ENCODE measurements at regions not wholly inside any gene's neighbourhood (a gene's known extent, or its start where the extent isn't known, plus 50 kb on each side); places are given as distances from the start of the nearest gene placed in this dataset.

DNA sequence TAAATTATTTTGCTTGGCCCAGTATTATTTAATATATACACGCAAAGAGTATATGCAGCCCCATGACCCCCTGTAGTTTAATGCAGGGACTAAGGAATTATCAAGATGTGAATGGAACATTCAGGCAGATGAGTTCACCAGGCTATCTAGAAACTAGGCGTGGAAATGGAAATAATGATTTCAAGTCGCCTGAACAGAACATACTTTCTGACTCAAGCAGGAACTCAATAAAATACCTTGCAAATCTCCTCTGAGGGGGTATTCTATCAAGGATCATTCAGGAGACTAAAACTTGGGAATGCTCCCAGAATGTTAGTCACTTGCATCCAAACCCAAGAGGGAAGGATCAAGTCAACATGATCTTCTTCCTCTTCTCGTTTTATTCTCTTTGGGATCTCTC, 59.6 kb upstream of the RASSF6 start:
- Histone ChIP-seq H3K9ac (ENCODE audit: control insufficient read depth, insufficient read depth, low read length) (no peak overlapping the region), H3K4me1 (ENCODE audit: control insufficient read depth, insufficient read depth, low read length) (no peaks in the 10 kb centered on the region), H3K4me3 (no peak overlapping the region), H3K27me3 (replicated peaks in 1 of 2; ENCODE audit: control insufficient read depth in 2 of 2, insufficient read depth in 2 of 2, low read length in 1 of 2) (no peaks in the 10 kb centered on the region; a peak in 1 of 4 replicates), H4K20me1 (ENCODE audit: control insufficient read depth, insufficient read depth) (no peaks in the 10 kb centered on the region), H3K79me2 (ENCODE audit: control insufficient read depth, insufficient read depth, low read length) (no peaks in the 10 kb centered on the region), H2AFZ (ENCODE audit: control insufficient read depth, low read depth, low read length) (no peak overlapping the region), H3K27ac (ENCODE audit: control insufficient read depth, insufficient read depth) (no peak overlapping the region), H3K9me3 (replicated peaks; ENCODE audit: control insufficient read depth, insufficient read depth, low read length) (no peaks in the 10 kb centered on the region), H3K36me3 (ENCODE audit: control insufficient read depth in 2 of 2, insufficient read depth in 2 of 2, low read length in 1 of 2) (no peaks in the 10 kb centered on the region), H3K4me2 (ENCODE audit: control insufficient read depth, insufficient read depth) (no peak overlapping the region)
- WGBS (ENCODE audit: insufficient coverage, insufficient replicate concordance, low lambda C conversion rate, missing lambda C conversion rate): 35% methylated on average over 4 of the region's 4 CpGs
- CTCF ChIA-PET: interaction anchor here (0.6 to 1.5 kb wide), 6 partner anchors 16 to 1825 kb away, joined by 3 to 4 read pairs (median 3); no protein-coding TSS in a partner anchor
- BruUV-seq (replicated peaks): no TSS peak
- RAD21 ChIA-PET (ENCODE audit: unreplicated experiment): interaction anchor here (1.1 kb wide), 1 partner anchor 106 kb away, joined by 3 read pairs; no protein-coding TSS in a partner anchor
- TF ChIP-seq ZNF622 (IDR thresholded peaks at IDR 0.05): no peak
- intact Hi-C loops (cut with micrococcal nuclease; ENCODE audit: unreplicated experiment): no loop called here
- SMC1A ChIA-PET (ENCODE audit: uncharacterized antibody, unreplicated experiment): interaction anchor here (1.0 kb wide), 2 partner anchors 9 to 18 kb away, joined by 3 read pairs; no protein-coding TSS in a partner anchor
- FAIRE-seq (no peak), DNase-seq (ENCODE audit: low read depth, low spot score) (no peak), ATAC-seq (no peak)
- POLR2A ChIA-PET: no interaction called here
- in situ Hi-C loops (cut with MboI): no loop called here

DNA sequence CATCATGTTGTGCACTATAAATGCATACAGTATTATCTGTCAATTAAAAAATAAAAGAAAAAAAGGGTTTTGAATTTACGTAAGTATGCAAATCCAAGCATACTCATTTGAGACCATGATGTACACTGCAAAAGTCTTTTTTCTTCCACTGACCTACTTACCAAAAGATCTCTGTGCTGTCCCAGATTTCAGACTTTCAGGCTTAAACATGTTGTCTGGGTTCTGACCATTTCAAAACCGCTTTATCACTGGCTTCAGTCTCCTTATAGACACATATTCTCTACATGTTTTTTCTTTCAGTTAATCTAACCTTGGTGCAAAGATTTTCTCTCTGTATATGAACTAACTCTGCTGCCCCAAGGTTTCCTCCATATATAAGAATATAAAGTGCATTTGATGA, 58.6 kb upstream of the CXCL8 start:
- H3K4me3 ChIP-seq: no peak overlapping the region
- BruUV-seq (replicated peaks): no TSS peak
- H3K4me2 ChIP-seq (ENCODE audit: control insufficient read depth, insufficient read depth): no peak overlapping the region
- no peaks in the 10 kb centered on the region for H4K20me1 ChIP-seq (ENCODE audit: control insufficient read depth, insufficient read depth)
- H3K27me3 ChIP-seq (replicated peaks in 1 of 2; ENCODE audit: control insufficient read depth in 2 of 2, insufficient read depth in 2 of 2, low read length in 1 of 2): no peaks in the 10 kb centered on the region; a peak in 2 of 4 replicates
- DNase-seq (ENCODE audit: low read depth, low spot score) (no peak), ATAC-seq (no peak), FAIRE-seq (no peak)
- RAD21 ChIA-PET (ENCODE audit: unreplicated experiment): no interaction called here
- H3K79me2 ChIP-seq (ENCODE audit: control insufficient read depth, insufficient read depth, low read length): no peaks in the 10 kb centered on the region
- intact Hi-C loops (cut with micrococcal nuclease; ENCODE audit: unreplicated experiment) (no loop called here), in situ Hi-C loops (cut with MboI) (no loop called here)
- POLR2A ChIA-PET: no interaction called here
- no peak overlapping the region for H3K9ac ChIP-seq (ENCODE audit: control insufficient read depth, insufficient read depth, low read length)
- CTCF ChIA-PET: interaction anchor here (1.1 to 1.7 kb wide), 3 partner anchors 14 to 235 kb away, joined by 3 to 4 read pairs (median 3); no protein-coding TSS in a partner anchor
- SMC1A ChIA-PET (ENCODE audit: uncharacterized antibody, unreplicated experiment): interaction anchor here (0.6 kb wide), 1 partner anchor 35 kb away, joined by 3 read pairs; no protein-coding TSS in a partner anchor
- no peak overlapping the region for H3K27ac ChIP-seq (ENCODE audit: control insufficient read depth, insufficient read depth)
- no peak overlapping the region for H2AFZ ChIP-seq (ENCODE audit: control insufficient read depth, low read depth, low read length)
- H3K4me1 ChIP-seq (ENCODE audit: control insufficient read depth, insufficient read depth, low read length): no peaks in the 10 kb centered on the region
- H3K36me3 ChIP-seq (ENCODE audit: control insufficient read depth in 2 of 2, insufficient read depth in 2 of 2, low read length in 1 of 2): no peaks in the 10 kb centered on the region
- H3K9me3 ChIP-seq (replicated peaks; ENCODE audit: control insufficient read depth, insufficient read depth, low read length): no peaks in the 10 kb centered on the region
- whole genome bisulfite sequencing (ENCODE audit: insufficient coverage, insufficient replicate concordance, low lambda C conversion rate, missing lambda C conversion rate): 25% methylated on average over 2 of the region's 2 CpGs
- TF ChIP-seq, protein P1, sequence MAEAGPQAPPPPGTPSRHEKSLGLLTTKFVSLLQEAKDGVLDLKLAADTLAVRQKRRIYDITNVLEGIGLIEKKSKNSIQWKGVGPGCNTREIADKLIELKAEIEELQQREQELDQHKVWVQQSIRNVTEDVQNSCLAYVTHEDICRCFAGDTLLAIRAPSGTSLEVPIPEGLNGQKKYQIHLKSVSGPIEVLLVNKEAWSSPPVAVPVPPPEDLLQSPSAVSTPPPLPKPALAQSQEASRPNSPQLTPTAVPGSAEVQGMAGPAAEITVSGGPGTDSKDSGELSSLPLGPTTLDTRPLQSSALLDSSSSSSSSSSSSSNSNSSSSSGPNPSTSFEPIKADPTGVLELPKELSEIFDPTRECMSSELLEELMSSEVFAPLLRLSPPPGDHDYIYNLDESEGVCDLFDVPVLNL (IDR thresholded peaks at IDR 0.05; ENCODE audit: low read depth, low read length): no peak
- TF ChIP-seq ESRRA (IDR thresholded peaks at IDR 0.05; ENCODE audit: low read length) (no peak), FOS (IDR thresholded peaks at IDR 0.05; ENCODE audit: borderline replicate concordance, extremely low read depth, insufficient read length) (no peak), GABPA (IDR thresholded peaks at IDR 0.05; ENCODE audit: low read depth) (no peak), POLR2AphosphoS2 (IDR thresholded peaks at IDR 0.05; ENCODE audit: low read depth, low read length) (no peak), PAX8 (IDR thresholded peaks at IDR 0.05) (no peak), NFXL1 (IDR thresholded peaks at IDR 0.05; ENCODE audit: borderline replicate concordance) (no peak), EED (IDR thresholded peaks at IDR 0.05; ENCODE audit: low read depth) (no peak), ZNF207 (IDR thresholded peaks at IDR 0.05; ENCODE audit: borderline replicate concordance) (no peak), ATF7 (IDR thresholded peaks at IDR 0.05; ENCODE audit: low read depth) (no peak), RUNX3 (IDR thresholded peaks at IDR 0.05; ENCODE audit: low read length) (no peak)
- TF ChIP-seq, protein P2, sequence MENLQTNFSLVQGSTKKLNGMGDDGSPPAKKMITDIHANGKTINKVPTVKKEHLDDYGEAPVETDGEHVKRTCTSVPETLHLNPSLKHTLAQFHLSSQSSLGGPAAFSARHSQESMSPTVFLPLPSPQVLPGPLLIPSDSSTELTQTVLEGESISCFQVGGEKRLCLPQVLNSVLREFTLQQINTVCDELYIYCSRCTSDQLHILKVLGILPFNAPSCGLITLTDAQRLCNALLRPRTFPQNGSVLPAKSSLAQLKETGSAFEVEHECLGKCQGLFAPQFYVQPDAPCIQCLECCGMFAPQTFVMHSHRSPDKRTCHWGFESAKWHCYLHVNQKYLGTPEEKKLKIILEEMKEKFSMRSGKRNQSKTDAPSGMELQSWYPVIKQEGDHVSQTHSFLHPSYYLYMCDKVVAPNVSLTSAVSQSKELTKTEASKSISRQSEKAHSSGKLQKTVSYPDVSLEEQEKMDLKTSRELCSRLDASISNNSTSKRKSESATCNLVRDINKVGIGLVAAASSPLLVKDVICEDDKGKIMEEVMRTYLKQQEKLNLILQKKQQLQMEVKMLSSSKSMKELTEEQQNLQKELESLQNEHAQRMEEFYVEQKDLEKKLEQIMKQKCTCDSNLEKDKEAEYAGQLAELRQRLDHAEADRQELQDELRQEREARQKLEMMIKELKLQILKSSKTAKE (IDR thresholded peaks at IDR 0.05; ENCODE audit: low read depth, poor library complexity, severe bottlenecking): no peak
- TF ChIP-seq, protein P3, sequence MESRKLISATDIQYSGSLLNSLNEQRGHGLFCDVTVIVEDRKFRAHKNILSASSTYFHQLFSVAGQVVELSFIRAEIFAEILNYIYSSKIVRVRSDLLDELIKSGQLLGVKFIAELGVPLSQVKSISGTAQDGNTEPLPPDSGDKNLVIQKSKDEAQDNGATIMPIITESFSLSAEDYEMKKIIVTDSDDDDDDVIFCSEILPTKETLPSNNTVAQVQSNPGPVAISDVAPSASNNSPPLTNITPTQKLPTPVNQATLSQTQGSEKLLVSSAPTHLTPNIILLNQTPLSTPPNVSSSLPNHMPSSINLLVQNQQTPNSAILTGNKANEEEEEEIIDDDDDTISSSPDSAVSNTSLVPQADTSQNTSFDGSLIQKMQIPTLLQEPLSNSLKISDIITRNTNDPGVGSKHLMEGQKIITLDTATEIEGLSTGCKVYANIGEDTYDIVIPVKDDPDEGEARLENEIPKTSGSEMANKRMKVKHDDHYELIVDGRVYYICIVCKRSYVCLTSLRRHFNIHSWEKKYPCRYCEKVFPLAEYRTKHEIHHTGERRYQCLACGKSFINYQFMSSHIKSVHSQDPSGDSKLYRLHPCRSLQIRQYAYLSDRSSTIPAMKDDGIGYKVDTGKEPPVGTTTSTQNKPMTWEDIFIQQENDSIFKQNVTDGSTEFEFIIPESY (IDR thresholded peaks at IDR 0.05): no peak

All from GM12878 (cell line).